Panc1 (cell line): ENCODE measurements at regions not wholly inside any gene's neighbourhood (a gene's known extent, or its start where the extent isn't known, plus 50 kb on each side); places are given as distances from the start of the nearest gene placed in this dataset.

Experiments used
- ATAC-seq: fragments of 200-7000 bp; cut with Tn5 transposase; 2 replicates; pipeline ENCODE4 v1.9.1; 2020; ENCODE audit warnings: mild to moderate bottlenecking, moderate library complexity
- BruUV-seq: library from RNA; stranded (reverse); fragments of 400-500 nt; replicated peaks from 2 replicates; lab custom pipeline; 2021; lab: Mats Ljungman, UMichigan
- CTCF ChIA-PET: fragments of 300-600 bp; sonication (Branson Sonifier 250); formaldehyde crosslinking; loops from one replicate; lab custom pipeline; 2022; ENCODE audit warnings: antibody characterized with exemption; lab: Charles Lee
- POLR2A ChIA-PET: fragments of 300-600 bp; sonication (Branson Sonifier 250); formaldehyde crosslinking; loops from one replicate; lab custom pipeline; 2022; ENCODE audit warnings: antibody characterized with exemption; lab: Charles Lee
- DNase-seq: peaks from one replicate; pipeline ENCODE4 v3.0.0-alpha.2; 2010; ENCODE audit warnings: low read depth, low spot score
- H3K27ac ChIP-seq: 2 replicates; pipeline ENCODE4 v1.5.1; 2011; ENCODE audit warnings: mild to moderate bottlenecking, low read length, inconsistent platforms
- H3K27me3 ChIP-seq: fragments of 200-500 bp; sonication (Bioruptor generic); 2 replicates; pipeline ENCODE4 v1.6.0; 2014; ENCODE audit warnings: low read length, inconsistent platforms; ENCODE audit not compliant: control insufficient read depth, insufficient read depth
- H3K36me3 ChIP-seq: fragments of 200-500 bp; sonication (Bioruptor generic); 2 replicates; pipeline ENCODE4 v1.5.1; 2014; ENCODE audit warnings: inconsistent platforms, mild to moderate bottlenecking, low read length, moderate library complexity; ENCODE audit not compliant: control insufficient read depth, insufficient read depth
- H3K4me1 ChIP-seq: 2 replicates; pipeline ENCODE4 v1.5.1; 2011; ENCODE audit warnings: inconsistent platforms, mild to moderate bottlenecking, low read length, moderate library complexity; ENCODE audit not compliant: control insufficient read depth, insufficient read depth
- H3K4me3 ChIP-seq, 2 experiments: 2 replicates each; pipeline ENCODE4 v1.5.1; 2011 to 2012; ENCODE audit warnings: low read depth in 2 of 2, low read length in 2 of 2, mild to moderate bottlenecking in 2 of 2, inconsistent platforms in 1 of 2, moderate library complexity in 1 of 2
- H3K9me3 ChIP-seq: fragments of 200-500 bp; sonication (Bioruptor generic); 2 replicates; pipeline ENCODE4 v1.5.1; 2014; ENCODE audit warnings: low read depth, mild to moderate bottlenecking, inconsistent platforms, low read length, moderate library complexity; ENCODE audit not compliant: control insufficient read depth, insufficient read depth
- POLR2AphosphoS5 ChIP-seq: IDR thresholded peaks from 2 replicates; pipeline ENCODE4 v1.6.1; 2012; ENCODE audit warnings: mild to moderate bottlenecking, low read depth, low read length, moderate library complexity
- REST ChIP-seq, 2 experiments: IDR thresholded peaks; 2 replicates each; pipeline ENCODE4 v1.6.1; 2011 to 2012; ENCODE audit warnings: low read depth in 2 of 2, control low read depth in 1 of 2, low read length in 1 of 2, mild to moderate bottlenecking in 1 of 2, moderate library complexity in 1 of 2; ENCODE audit not compliant: insufficient read depth in 1 of 2
- SIN3A ChIP-seq: IDR thresholded peaks from 2 replicates; pipeline ENCODE4 v1.6.1; 2012; ENCODE audit warnings: low read depth, mild to moderate bottlenecking, low read length, moderate library complexity, borderline replicate concordance; ENCODE audit not compliant: insufficient read depth
- TCF7L2 ChIP-seq: IDR thresholded peaks from 2 replicates; pipeline ENCODE4 v1.6.1; 2011; ENCODE audit warnings: mild to moderate bottlenecking, low read depth, low read length, inconsistent platforms
- in situ Hi-C: cut with HindIII; loops from 2 replicates; pipeline ENCODE4 v1.10.0; 2016; ENCODE audit warnings: low sequenced_read_pairs, low pct_unique_long_range_greater_than_20kb
- intact Hi-C: fragments of 100-400 bp; cut with micrococcal nuclease; formaldehyde crosslinking; loops from one replicate; pipeline ENCODE4 v1.10.0; 2022; ENCODE audit not compliant: unreplicated experiment
- TF ChIP-seq, protein P1 (sequence below): fragments of 450-650 bp; IDR thresholded peaks from 2 replicates; pipeline ENCODE4 v1.5.1; 2017; ENCODE audit warnings: mild to moderate bottlenecking

DNA sequence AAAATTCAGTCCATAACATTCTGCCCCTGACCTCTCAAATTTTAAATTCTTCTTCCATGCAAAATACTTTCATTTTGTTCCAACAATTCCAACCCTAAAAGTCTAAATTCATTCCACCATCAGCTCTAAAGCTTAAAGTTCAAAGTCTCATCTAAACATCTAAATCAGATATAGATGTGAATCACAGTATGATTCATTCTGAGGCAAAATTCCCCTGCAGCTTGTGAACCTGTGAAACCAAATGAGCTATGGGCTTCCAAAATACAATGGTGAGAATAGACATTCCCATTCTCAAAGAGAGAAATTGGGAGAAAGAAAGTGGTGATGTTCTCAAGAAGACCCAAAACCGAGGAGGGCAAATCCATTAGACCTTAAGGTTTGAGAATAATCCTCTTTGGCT lies 309.8 kb downstream of the HIVEP2 start:
- Histone ChIP-seq H3K36me3 (no peaks in the 10 kb centered on the region; the same call in 1 of the 2 replicates), H3K4me1 (no peaks in the 10 kb centered on the region), H3K4me3 (no peak overlapping the region), H3K27ac (no peak overlapping the region), H3K27me3 (peaks cover 8% of the 10 kb centered on the region; the same call in 1 of the 2 replicates), H3K9me3 (no peaks in the 10 kb centered on the region)
- CTCF ChIA-PET: no interaction called here
- POLR2A ChIA-PET: no interaction called here
- intact Hi-C loops: no loop called here
- no TSS peak for BruUV-seq
- in situ Hi-C loops: no loop called here
- TF ChIP-seq POLR2AphosphoS5 (no peak), SIN3A (no peak), TCF7L2 (no peak), REST (IDR thresholded peaks at IDR 0.05; ENCODE audit: insufficient read depth in 1 of 2, low read depth in 2 of 2, low read length in 1 of 2) (no peak)
- TF ChIP-seq, protein P1, sequence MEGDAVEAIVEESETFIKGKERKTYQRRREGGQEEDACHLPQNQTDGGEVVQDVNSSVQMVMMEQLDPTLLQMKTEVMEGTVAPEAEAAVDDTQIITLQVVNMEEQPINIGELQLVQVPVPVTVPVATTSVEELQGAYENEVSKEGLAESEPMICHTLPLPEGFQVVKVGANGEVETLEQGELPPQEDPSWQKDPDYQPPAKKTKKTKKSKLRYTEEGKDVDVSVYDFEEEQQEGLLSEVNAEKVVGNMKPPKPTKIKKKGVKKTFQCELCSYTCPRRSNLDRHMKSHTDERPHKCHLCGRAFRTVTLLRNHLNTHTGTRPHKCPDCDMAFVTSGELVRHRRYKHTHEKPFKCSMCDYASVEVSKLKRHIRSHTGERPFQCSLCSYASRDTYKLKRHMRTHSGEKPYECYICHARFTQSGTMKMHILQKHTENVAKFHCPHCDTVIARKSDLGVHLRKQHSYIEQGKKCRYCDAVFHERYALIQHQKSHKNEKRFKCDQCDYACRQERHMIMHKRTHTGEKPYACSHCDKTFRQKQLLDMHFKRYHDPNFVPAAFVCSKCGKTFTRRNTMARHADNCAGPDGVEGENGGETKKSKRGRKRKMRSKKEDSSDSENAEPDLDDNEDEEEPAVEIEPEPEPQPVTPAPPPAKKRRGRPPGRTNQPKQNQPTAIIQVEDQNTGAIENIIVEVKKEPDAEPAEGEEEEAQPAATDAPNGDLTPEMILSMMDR: no peak
- ATAC-seq: peak; percentile 69; the same call in 1 of the 2 replicates
- DNase-seq: no peak

DNA sequence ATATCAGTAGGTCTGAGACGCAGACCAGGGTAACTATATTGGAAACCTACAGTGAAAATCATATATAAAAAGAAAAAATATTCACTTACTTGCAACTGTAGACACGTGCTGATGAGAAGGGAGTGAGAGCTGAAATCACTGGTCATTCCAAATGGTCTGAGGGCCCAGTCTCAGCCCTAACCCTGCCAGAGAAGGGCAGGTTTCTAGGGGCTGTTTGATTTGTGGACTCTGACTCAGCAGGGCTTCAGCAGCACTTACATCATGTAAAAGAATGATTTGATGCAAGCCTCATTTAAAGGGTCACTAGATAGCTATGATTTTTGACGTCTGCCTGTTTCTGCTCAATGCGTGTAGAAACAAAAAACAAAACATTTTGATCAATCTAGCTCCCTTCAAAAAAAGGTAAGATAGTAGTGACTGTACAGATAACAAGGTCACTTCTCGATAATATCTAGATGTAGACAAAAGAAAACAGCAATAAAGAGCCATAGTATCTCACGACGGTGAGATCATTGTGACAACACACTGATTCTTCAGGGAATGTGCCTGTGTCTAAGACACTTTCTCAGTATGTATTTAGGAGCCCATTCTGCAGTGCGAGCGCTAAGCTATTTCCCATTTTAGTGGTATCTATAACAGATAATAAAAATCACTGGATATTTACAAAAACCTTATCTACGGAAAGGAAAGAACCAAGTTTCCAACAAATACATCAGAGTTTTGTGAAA lies 307.2 kb downstream of the HIVEP2 start:
- DNase-seq (no peak), ATAC-seq (no peak)
- in situ Hi-C loops: no loop called here
- Histone ChIP-seq H3K4me3 (no peak overlapping the region), H3K36me3 (no peaks in the 10 kb centered on the region; the same call in 1 of the 2 replicates), H3K9me3 (no peaks in the 10 kb centered on the region), H3K27ac (no peak overlapping the region), H3K4me1 (no peaks in the 10 kb centered on the region), H3K27me3 (peaks cover 8% of the 10 kb centered on the region; the same call in 1 of the 2 replicates)
- no TSS peak for BruUV-seq
- ChIA-PET CTCF (interaction anchor here (0.6 kb wide), 1 partner anchor 33 kb away, joined by 5 read pairs; no protein-coding TSS in a partner anchor), POLR2A (interaction anchor here (0.6 kb wide), 1 partner anchor 1426 kb away, joined by 5 read pairs; no protein-coding TSS in a partner anchor)
- TF ChIP-seq, protein P1: no peak
- no peak for TF ChIP-seq POLR2AphosphoS5
- TF ChIP-seq SIN3A: no peak
- no peak for TF ChIP-seq TCF7L2
- no peak for TF ChIP-seq REST (IDR thresholded peaks at IDR 0.05; ENCODE audit: insufficient read depth in 1 of 2, low read depth in 2 of 2, low read length in 1 of 2)
- intact Hi-C loops: no loop called here
